Upper lobe of left lung (tissue), 4 donors: ENCODE measurements at regions not wholly inside any gene's neighbourhood (a gene's known extent, or its start where the extent isn't known, plus 50 kb on each side); places are given as distances from the start of the nearest gene placed in this dataset.

Experiments used
- EP300 ChIP-seq, 4 donors: sonication (generic); formaldehyde crosslinking; IDR thresholded peaks; one replicate each; pipeline ENCODE4 v1.5.1; 2017; ENCODE audit warnings: antibody characterized with exemption in 4 of 4, control low read depth in 2 of 4
- POLR2AphosphoS5 ChIP-seq, 2 donors: sonication (generic); formaldehyde crosslinking; IDR thresholded peaks; one replicate each; pipeline ENCODE4 v1.5.1; 2017; ENCODE audit warnings: antibody characterized with exemption in 2 of 2
- TF ChIP-seq, protein P1 (sequence below), 6 experiments: fragments of 450-650 bp in 4 of 6; fragments of 200-600 bp in 2 of 6; sonication (generic) in 2 of 6; IDR thresholded peaks; one replicate each; pipeline ENCODE4 v1.5.1; 2016 to 2019; ENCODE audit warnings: antibody characterized with exemption in 6 of 6

DNA sequence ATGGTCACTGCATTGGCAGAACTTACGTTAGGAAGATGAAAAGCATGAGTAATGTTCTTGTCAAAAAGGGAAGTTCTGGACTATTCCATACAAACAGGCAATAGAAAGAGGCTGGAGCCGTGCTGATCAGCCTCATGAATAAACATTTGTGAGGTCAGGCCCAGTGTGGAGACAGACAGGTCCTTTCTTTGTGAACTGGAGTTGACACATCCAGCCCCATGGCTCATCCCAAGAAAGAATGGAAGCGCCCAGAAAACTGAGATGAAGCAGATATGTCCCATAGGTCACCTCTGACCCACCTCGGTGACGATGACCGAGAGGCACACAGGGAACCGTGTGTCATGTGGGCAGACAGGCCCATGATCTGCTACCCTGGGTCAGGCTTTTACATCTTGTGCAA lies 276.0 kb upstream of the SGK1 start:
- no peak for TF ChIP-seq EP300 (IDR thresholded peaks at IDR 0.05)
- no peak for TF ChIP-seq POLR2AphosphoS5 (IDR thresholded peaks at IDR 0.05)
- TF ChIP-seq, protein P1, sequence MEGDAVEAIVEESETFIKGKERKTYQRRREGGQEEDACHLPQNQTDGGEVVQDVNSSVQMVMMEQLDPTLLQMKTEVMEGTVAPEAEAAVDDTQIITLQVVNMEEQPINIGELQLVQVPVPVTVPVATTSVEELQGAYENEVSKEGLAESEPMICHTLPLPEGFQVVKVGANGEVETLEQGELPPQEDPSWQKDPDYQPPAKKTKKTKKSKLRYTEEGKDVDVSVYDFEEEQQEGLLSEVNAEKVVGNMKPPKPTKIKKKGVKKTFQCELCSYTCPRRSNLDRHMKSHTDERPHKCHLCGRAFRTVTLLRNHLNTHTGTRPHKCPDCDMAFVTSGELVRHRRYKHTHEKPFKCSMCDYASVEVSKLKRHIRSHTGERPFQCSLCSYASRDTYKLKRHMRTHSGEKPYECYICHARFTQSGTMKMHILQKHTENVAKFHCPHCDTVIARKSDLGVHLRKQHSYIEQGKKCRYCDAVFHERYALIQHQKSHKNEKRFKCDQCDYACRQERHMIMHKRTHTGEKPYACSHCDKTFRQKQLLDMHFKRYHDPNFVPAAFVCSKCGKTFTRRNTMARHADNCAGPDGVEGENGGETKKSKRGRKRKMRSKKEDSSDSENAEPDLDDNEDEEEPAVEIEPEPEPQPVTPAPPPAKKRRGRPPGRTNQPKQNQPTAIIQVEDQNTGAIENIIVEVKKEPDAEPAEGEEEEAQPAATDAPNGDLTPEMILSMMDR (IDR thresholded peaks at IDR 0.05), result no peak
